Colon (tissue), 2 donors: ENCODE measurements at regions not wholly inside any gene's neighbourhood (a gene's known extent, or its start where the extent isn't known, plus 50 kb on each side); places are given as distances from the start of the nearest gene placed in this dataset.
"Not testable (repeated sequence)": the region's sequence is repeated elsewhere in the genome, so short reads cannot be mapped to it uniquely, and the experiment has no call there.

Experiments
- FAIRE-seq: peaks from 2 replicates; lab custom pipeline; 2012; peaks lifted over from hg19 to GRCh38; lab: Jason Lieb, UNC
- donor health status: control.
- donor health status: control.

- FAIRE-seq: no peak
These were observed 124.2 kb downstream of the GALR1 start for GRCh38 chr18:77373730-77374445.

- FAIRE-seq: no peak
These were observed 124.8 kb downstream of the GALR1 start for GRCh38 chr18:77374446-77374805.

GRCh38 chr18:77376043-77376732 lies 126.5 kb downstream of the GALR1 start:
- FAIRE-seq: no peak

DNA sequence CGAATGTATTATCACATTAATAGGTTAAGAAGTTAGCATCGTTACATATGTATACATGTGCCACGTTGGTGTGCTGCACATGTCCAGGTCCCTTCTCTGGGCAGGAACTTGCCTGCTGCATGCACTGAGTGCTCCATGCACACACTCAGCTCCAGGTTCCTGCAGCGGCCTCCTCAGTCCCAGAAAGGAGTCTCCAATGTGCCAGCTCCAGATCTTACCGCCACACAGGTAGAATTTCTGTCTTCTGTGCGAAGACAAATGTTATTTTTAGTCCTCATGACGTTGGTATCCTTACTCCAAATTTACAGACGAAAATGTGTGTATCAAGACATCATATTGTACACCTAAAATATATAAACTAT lies 127.1 kb downstream of the GALR1 start:
- FAIRE-seq: no peak

DNA sequence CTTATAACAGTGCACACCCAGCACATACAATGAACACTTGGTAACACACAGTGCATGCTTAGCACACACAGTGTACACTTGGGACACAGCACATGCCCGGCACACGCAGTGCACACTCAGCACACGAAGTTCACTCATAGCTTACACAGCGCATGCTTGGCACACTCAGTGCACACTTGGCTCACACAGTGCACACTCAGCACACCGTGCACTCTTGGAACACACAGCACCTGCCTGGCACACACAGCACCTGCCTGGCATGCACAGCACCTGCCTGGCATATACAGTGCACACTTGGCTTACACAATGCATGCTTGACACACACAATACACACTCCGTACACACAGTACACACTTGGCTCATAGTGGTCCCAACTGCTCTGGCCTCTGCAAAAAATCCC lies 128.2 kb downstream of the GALR1 start:
- no peak for FAIRE-seq

GRCh38 chr18:77379976-77380509 lies 130.4 kb downstream of the GALR1 start:
- no peak for FAIRE-seq

- no peak for FAIRE-seq
These were observed 131.0 kb downstream of the GALR1 start for GRCh38 chr18:77380695-77381094.

- no peak for FAIRE-seq
These were observed 142.7 kb downstream of the GALR1 start for GRCh38 chr18:77392321-77392720.

GRCh38 chr18:77393519-77393918 lies 143.9 kb downstream of the GALR1 start:
- no peak for FAIRE-seq

DNA sequence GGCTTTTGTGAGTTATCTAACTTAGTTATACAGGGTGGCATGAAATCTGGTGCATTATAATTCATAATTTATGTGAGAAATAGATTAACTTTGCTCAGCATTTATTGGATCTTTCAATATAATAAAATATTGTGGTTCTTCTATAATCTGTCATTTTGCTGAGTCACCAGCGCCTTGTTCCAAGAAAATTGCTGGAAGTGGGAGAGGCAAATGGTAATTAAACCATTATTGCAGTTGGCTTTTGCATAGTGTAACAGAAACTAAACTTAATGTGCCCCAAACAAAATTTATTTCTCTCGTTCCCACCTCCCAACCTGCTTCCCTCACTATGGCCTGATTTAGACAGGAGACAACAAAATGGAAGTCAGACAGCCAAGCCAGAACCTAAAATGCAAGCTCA lies 146.3 kb downstream of the GALR1 start:
- no peak for FAIRE-seq

DNA sequence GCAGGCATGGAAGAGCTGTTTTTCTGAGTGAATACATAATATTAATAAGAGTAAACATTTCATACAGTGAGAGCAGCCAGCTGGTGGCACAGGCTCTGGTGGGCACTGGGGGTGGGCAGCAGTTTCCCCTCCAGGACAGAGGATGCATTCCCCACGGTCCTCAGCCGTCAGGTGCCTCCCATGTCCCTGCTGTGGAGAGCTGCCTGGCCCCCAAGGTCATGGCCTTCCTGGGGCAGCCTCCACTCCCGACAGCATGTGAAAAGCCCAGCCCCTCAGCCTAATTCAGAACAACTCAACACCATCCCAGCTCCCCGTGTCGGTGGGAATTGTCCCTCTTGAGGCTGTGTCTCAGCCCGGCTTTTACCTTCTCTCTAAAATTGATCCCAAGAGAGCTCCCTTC lies 147.4 kb downstream of the GALR1 start:
- no peak for FAIRE-seq

DNA sequence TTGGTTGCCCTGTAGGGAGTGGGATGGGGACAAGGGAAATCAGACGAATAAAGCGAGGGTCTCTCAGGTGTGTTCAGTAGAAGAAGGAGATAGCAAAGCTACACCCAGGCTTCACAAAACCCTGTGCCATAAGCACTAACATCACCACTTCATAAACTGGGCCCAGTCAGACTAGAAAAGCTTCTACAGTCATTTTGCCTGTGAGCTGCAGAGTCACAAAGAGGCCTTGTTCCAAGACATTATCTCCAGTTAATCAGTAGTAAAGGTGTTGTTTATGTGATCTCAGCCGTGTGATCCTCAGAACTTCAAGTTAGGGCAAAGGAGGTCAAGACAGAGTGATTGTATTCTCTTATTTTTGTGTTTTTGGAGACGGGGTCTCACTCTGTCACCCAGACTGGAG lies 148.0 kb downstream of the GALR1 start:
- no peak for FAIRE-seq

DNA sequence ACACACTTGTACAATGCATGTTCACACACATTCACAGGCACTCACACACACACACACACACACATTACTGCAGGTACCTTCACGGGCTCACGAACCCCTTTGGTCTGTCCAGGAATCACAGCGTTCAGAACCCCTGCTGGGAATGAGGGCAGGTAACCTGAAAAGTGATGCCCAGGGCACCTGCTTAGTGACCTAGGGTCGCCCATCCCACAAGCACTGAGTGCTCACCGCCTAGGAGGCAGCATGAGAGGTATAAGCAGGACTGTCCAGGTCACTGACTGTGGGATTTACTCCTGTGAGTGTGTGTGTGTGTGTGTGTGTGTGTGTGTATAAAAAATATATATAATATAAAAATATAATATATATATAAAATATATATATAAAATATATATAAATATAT lies 150.9 kb downstream of the GALR1 start:
- FAIRE-seq: no peak

DNA sequence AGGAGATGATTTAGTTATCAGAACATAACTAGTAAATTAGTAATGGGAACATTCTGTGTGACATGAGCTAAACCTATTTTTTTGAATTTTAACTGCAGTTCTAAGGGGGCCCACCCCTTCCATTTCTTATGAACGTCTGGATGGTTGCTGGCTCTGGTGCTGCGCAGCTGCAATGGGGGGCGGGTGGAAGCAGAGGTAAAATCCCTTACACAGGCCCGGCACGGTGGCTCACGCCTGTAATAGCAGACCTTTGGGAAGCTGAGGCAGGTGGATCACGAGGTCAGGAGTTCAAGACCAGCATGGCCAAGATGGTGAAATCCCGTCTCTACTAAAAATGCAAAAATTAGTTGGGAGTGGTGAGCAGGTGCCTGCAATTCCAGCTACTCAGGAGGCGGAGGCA lies 151.5 kb downstream of the GALR1 start:
- no peak for FAIRE-seq

DNA sequence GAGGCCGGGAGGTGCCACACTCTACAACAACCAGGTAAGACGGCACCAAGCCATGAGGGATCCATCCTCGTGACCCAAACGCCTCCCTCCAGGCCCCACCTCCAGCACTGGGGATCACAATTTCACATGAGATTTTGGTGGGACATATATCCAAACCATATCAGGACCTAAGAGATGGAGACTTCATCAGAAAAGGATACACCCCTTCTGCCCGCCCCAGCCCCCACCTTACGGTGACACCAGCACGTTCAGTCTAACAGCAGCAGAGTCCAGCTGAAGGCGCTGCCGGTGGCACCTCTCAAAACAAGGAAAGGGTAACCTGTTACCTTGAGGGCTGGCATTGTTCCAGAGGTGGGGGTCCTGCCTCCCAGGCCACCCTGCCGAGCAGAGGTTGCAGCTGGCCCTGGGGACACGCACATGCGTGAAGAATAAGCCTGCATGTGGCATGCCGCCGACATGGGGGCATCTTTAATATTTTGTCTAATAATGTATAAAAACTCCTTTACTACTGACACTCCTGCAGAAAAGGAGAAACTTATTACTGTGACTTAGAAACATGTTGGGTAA lies 154.4 kb downstream of the GALR1 start:
- no peak for FAIRE-seq

- FAIRE-seq: no peak
These were observed 155.4 kb downstream of the GALR1 start for GRCh38 chr18:77405096-77405495.

DNA sequence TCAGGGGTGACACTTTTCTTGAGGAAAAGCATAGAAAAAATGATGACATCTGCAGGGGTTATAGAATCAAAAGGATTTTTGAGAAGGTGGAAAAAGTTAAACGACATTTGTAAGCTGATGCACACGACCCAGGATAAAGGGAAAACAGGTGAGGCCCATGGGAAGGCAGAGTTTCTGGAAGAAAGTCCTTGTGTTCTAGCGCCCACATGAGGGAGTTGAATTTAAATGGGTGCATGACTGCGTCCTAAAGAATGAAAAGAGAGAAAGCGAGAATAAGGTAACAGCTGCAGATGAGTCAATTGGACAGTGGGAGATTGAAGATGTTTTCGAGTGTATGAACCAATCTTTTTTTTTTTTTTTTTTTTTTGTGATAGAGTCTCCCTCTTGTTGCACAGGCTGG lies 158.1 kb downstream of the GALR1 start:
- FAIRE-seq: no peak

GRCh38 chr18:77421546-77421945 lies 171.9 kb downstream of the GALR1 start:
- FAIRE-seq: not testable (repeated sequence)

DNA sequence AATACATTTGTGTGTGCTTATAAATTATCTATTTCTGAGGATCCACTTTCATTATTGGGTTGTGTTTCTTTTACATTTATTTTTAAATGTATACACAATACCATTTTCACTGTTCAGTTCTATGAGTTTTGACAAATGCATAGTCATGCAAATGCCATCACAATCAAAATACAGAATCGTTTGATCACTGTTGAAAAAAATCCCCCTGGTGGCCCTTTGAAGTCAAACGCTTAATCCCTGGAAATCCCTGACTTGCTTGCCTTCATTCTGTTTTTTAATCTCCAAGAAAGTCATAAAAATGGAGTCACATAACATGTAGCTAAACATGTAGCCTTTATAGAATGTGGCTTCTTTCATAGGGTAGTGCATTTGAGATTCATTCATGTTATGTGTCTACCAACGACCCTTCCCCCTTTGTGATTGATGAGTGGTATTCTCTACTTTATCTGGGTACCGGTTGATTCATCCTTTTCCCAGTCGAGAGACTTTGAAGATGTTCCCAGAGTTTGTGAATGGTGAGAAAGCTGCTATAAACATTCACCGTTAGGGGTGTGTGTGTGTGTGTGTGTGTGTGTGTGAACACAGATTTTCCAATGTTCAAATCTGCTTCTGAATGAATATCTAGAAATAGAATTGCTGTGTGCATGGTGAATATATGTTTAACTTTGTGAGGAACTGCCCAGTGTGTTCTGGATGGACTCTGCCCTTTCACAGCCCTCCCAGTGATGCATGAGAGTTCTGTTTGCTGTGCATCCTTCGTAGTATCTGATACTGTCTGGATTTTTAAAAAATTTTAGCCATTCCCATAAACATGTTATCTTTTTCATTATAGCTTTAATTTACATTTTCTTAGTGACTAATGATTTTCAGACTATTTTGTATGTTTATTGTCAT lies 173.6 kb downstream of the GALR1 start:
- no peak for FAIRE-seq

GRCh38 chr18:77433076-77433475 lies 183.4 kb downstream of the GALR1 start:
- no peak for FAIRE-seq

DNA sequence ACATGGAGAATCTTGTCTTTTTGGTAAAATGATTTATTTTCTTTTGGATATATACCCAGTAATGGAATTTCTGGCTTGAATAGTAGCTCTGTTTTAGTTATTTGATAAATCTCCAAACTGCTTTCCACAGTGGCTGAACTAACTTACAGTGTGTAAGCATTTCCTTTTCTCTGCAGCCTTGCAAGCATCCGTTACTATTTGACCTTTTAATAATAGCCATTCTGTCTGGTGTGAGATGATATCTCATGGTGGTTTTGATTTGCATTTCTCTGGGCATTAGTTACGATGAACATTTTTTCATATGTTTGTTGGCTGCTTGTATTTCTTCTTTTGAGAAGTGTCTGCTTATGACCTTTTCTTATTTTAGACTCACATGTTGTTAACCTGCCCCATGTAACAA lies 190.2 kb downstream of the GALR1 start:
- FAIRE-seq: no peak

DNA sequence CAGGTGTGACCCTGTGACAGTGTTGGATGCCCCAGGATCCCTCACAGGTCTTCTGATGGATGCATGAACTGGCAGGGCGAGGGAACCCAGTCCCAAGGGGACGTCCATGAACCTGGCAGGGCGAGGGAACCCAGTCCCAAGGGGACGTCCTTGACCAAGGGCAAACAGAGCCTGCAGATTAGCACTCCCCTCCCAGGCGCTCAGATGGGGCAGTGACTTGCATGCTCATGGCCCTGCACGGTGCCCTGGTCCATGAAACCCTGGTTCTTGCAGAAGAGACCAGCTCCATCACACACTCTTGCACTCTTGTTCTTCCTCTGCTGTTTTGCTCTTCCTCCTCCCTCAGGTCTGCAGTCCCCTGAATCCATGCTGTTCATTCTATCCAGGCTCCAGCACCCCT lies 192.7 kb downstream of the GALR1 start:
- no peak for FAIRE-seq

DNA sequence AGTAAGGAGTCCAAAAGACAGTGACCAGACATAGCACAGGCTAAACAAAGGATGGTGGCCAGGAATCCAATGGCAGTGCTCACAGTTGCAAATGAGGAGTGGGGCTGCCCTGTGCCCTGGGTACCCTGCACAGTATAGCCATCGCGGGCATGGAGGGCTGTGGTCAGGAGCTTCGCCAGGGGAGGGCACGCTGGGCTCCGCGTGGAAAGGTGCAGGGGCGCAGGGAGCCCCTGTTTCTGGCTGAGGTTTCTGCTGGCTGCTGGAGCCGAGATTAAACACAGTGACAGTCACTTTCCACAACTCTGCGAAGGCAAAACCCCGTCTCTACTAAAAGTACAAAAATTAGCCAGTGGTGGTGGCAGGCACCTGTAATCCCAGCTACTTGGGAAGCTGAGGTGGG lies 194.7 kb downstream of the GALR1 start:
- no peak for FAIRE-seq
